SK-N-SH (cell line): ENCODE measurements at regions not wholly inside any gene's neighbourhood (a gene's known extent, or its start where the extent isn't known, plus 50 kb on each side); places are given as distances from the start of the nearest gene placed in this dataset.

Experiments
- CTCF ChIA-PET: fragments of 300-600, 350-600 bp; formaldehyde crosslinking; extraction: SDS; loops from one replicate; lab custom pipeline; 2021; lab: Yijun Ruan, JAX
- POLR2A ChIA-PET: fragments of 350-600 bp; sonication (Branson Sonifier 250); formaldehyde crosslinking; extraction: SDS; loops from one replicate; lab custom pipeline; 2020; ENCODE audit warnings: antibody characterized with exemption, inconsistent platforms; lab: Yijun Ruan, JAX
- DNase-seq: peaks from one replicate; pipeline ENCODE4 v3.0.0; 2012
- H2AFZ ChIP-seq: fragments of 200-600 bp; sonication (generic); 2 replicates; pipeline ENCODE4 v1.8.1; 2016; ENCODE audit warnings: antibody characterized with exemption, mild to moderate bottlenecking, low read depth
- H3F3A ChIP-seq: fragments of 200-600 bp; sonication (generic); replicated peaks from 2 replicates; pipeline ENCODE3; 2016; ENCODE audit warnings: antibody characterized with exemption, mild to moderate bottlenecking; ENCODE audit not compliant: insufficient read depth
- H3K27ac ChIP-seq, 2 experiments: fragments of 200-500 bp in 1 of 2; fragments of 200-600 bp in 1 of 2; sonication (Bioruptor generic) in 1 of 2; sonication (generic), shearing (Covaris generic) in 1 of 2; 2 replicates each; pipeline versions ENCODE4 v1.5.1 to v1.6.1; 2014 to 2016; ENCODE audit warnings: low read depth in 2 of 2, inconsistent platforms in 1 of 2, low read length in 1 of 2, mild to moderate bottlenecking in 1 of 2, mixed read lengths in 1 of 2
- H3K27me3 ChIP-seq: fragments of 200-600 bp; sonication (generic), shearing (Covaris generic); 2 replicates; pipeline ENCODE4 v1.6.1; 2016; ENCODE audit warnings: mixed run types; ENCODE audit not compliant: insufficient read depth
- H3K36me3 ChIP-seq, 2 experiments: fragments of 200-500 bp in 1 of 2; fragments of 200-600 bp in 1 of 2; sonication (Bioruptor generic) in 1 of 2; sonication (generic) in 1 of 2; replicated peaks in 1 of 2; 2 replicates each; pipeline versions ENCODE3 to v1.5.1; 2014 to 2016; ENCODE audit warnings: low read length in 1 of 2, mild to moderate bottlenecking in 1 of 2; ENCODE audit not compliant: insufficient read depth in 2 of 2, control insufficient read depth in 1 of 2
- H3K4me1 ChIP-seq, 2 experiments: fragments of 200-500 bp in 1 of 2; fragments of 200-600 bp in 1 of 2; sonication (Bioruptor generic) in 1 of 2; sonication (generic), shearing (Covaris generic) in 1 of 2; 2 replicates each; pipeline versions ENCODE4 v1.5.1 to v1.6.1; 2014 to 2016; ENCODE audit warnings: low read depth in 1 of 2, low read length in 1 of 2, mixed run types in 1 of 2; ENCODE audit not compliant: insufficient read depth in 2 of 2, control insufficient read depth in 1 of 2
- H3K4me2 ChIP-seq: fragments of 200-600 bp; sonication (generic), shearing (Covaris generic); 2 replicates; pipeline ENCODE4 v1.6.1; 2017; ENCODE audit warnings: mixed run types
- H3K4me3 ChIP-seq, 2 experiments: fragments of 200-500 bp in 1 of 2; fragments of 200-600 bp in 1 of 2; sonication (Bioruptor generic) in 1 of 2; sonication (generic), shearing (Covaris generic) in 1 of 2; 2 replicates each; pipeline versions ENCODE4 v1.5.1 to v1.8.1; 2014 to 2016; ENCODE audit warnings: low read depth in 2 of 2, inconsistent platforms in 1 of 2, low read length in 1 of 2, mild to moderate bottlenecking in 1 of 2, mixed read lengths in 1 of 2, moderate library complexity in 1 of 2
- H3K79me2 ChIP-seq: fragments of 200-600 bp; sonication (generic); 2 replicates; pipeline ENCODE4 v1.8.1; 2017; ENCODE audit warnings: mild to moderate bottlenecking; ENCODE audit not compliant: insufficient read depth
- H3K9ac ChIP-seq: fragments of 200-600 bp; sonication (generic); 2 replicates; pipeline ENCODE4 v1.6.1; 2017; ENCODE audit warnings: mixed run types
- H3K9me2 ChIP-seq: fragments of 200-600 bp; sonication (generic); 2 replicates; pipeline ENCODE4 v1.6.1; 2017; ENCODE audit warnings: mixed run types
- H3K9me3 ChIP-seq: fragments of 200-600 bp; sonication (generic); 2 replicates; pipeline ENCODE4 v1.6.1; 2017; ENCODE audit warnings: mixed run types, mild to moderate bottlenecking, moderate library complexity
- H4K20me1 ChIP-seq: fragments of 200-600 bp; sonication (generic); 2 replicates; pipeline ENCODE4 v1.6.1; 2017; ENCODE audit warnings: mild to moderate bottlenecking, mixed run types; ENCODE audit not compliant: insufficient read depth
- CHD2 ChIP-seq: fragments of 150-350 bp; IDR thresholded peaks from 2 replicates; pipeline ENCODE4 v1.6.1; 2018; ENCODE audit warnings: low read length; ENCODE audit not compliant: partially characterized antibody
- CTCF ChIP-seq: fragments of 200-600 bp; sonication (generic); IDR thresholded peaks from 2 replicates; pipeline ENCODE4 v1.6.1; 2017; ENCODE audit warnings: antibody characterized with exemption, mild to moderate bottlenecking, moderate library complexity
- EP300 ChIP-seq, 2 experiments: IDR thresholded peaks; 2 replicates each; pipeline versions ENCODE4 v1.4.0 to v1.6.1; 2012; ENCODE audit warnings: borderline replicate concordance in 1 of 2, low read depth in 1 of 2, low read length in 1 of 2
- EZH2phosphoT487 ChIP-seq: fragments of 200-600 bp; sonication (generic); IDR thresholded peaks from 2 replicates; pipeline ENCODE4 v1.6.1; 2017; ENCODE audit warnings: low read depth, mixed run types, mild to moderate bottlenecking, antibody characterized with exemption, moderate library complexity, borderline replicate concordance
- FOSL2 ChIP-seq: IDR thresholded peaks from 2 replicates; pipeline ENCODE4 v1.4.0; 2012; ENCODE audit warnings: low read depth, mild to moderate bottlenecking, moderate library complexity, borderline replicate concordance
- NFIC ChIP-seq: IDR thresholded peaks from 2 replicates; pipeline ENCODE4 v1.4.0; 2012; ENCODE audit warnings: borderline replicate concordance
- PBX3 ChIP-seq: IDR thresholded peaks from 2 replicates; pipeline ENCODE4; 2012
- POLR2AphosphoS5 ChIP-seq: IDR thresholded peaks from 2 replicates; pipeline ENCODE4 v1.6.1; 2012; ENCODE audit warnings: low read depth, low read length
- RAD21 ChIP-seq: IDR thresholded peaks from 2 replicates; pipeline ENCODE4 v1.6.1; 2012; ENCODE audit warnings: mild to moderate bottlenecking, low read length
- RFX5 ChIP-seq: IDR thresholded peaks from 2 replicates; pipeline ENCODE4 v1.6.1; 2012; ENCODE audit warnings: mild to moderate bottlenecking, improper control_type of control experiment, low read length
- RXRA ChIP-seq: IDR thresholded peaks from 2 replicates; pipeline ENCODE4 v1.4.0; 2012; ENCODE audit warnings: low read depth, mild to moderate bottlenecking, borderline replicate concordance
- SIN3A ChIP-seq: IDR thresholded peaks from 2 replicates; pipeline ENCODE4 v1.6.1; 2012; ENCODE audit warnings: low read depth, mild to moderate bottlenecking, low read length, moderate library complexity, borderline replicate concordance
- SMC3 ChIP-seq: IDR thresholded peaks from 2 replicates; pipeline ENCODE4 v1.6.1; 2012; ENCODE audit warnings: low read depth, low read length, improper control_type of control experiment
- TAF1 ChIP-seq: IDR thresholded peaks from 2 replicates; pipeline ENCODE4 v1.6.1; 2012; ENCODE audit warnings: low read depth, mild to moderate bottlenecking, low read length, moderate library complexity, borderline replicate concordance
- TCF12 ChIP-seq: IDR thresholded peaks from 2 replicates; pipeline ENCODE4 v1.4.0; 2012
- USF1 ChIP-seq: IDR thresholded peaks from 2 replicates; pipeline ENCODE4 v1.4.0; 2012; ENCODE audit warnings: low read depth, borderline replicate concordance
- USF2 ChIP-seq: fragments of 150-350 bp; IDR thresholded peaks from 2 replicates; pipeline ENCODE4 v1.6.1; 2017; ENCODE audit warnings: antibody characterized with exemption, low read length, low read depth, borderline replicate concordance
- YY1 ChIP-seq: IDR thresholded peaks from 2 replicates; pipeline ENCODE4 v1.4.0; 2012; ENCODE audit warnings: low read depth, mild to moderate bottlenecking
- ZBTB33 ChIP-seq: IDR thresholded peaks from 2 replicates; pipeline ENCODE4 v1.4.0; 2012; ENCODE audit warnings: low read depth, borderline replicate concordance
- WGBS: methylation state at CpG from one replicate; pipeline ENCODE4 v1.1.6; 2017; ENCODE audit warnings: low lambda C conversion rate; 5-methylcytosine and 5-hydroxymethylcytosine counted together

GRCh38 chr10:107913317-107914294 is 749.1 kb upstream of the SORCS1 start:
- no peaks in the 10 kb centered on the region for H3K9me3 ChIP-seq
- POLR2A ChIA-PET, result no interaction called here
- H3K4me3 ChIP-seq, result peak overlapping the region in 1 of 2 experiments; percentile 50; a peak in 1 of 4 replicates

GRCh38 chr10:107901076-107901475 is 736.6 kb upstream of the SORCS1 start:
- H3K4me1 ChIP-seq, result no peaks in the 10 kb centered on the region
- H3K9me2 ChIP-seq, result no peaks in the 10 kb centered on the region
- no peak overlapping the region for H3K4me2 ChIP-seq
- H3K27ac ChIP-seq, result no peak overlapping the region
- no peaks in the 10 kb centered on the region for H3F3A ChIP-seq
- no peak overlapping the region for H3K9ac ChIP-seq
- no peaks in the 10 kb centered on the region for H3K36me3 ChIP-seq
- 30% methylated on average over 2 of the region's 2 CpGs for WGBS
- DNase-seq, result no peak
- H2AFZ ChIP-seq, result no peak overlapping the region
- ChIA-PET CTCF (no interaction called here), POLR2A (no interaction called here)
- H3K79me2 ChIP-seq, result no peaks in the 10 kb centered on the region
- H3K27me3 ChIP-seq, result no peaks in the 10 kb centered on the region
- H3K9me3 ChIP-seq, result no peaks in the 10 kb centered on the region
- H4K20me1 ChIP-seq, result no peaks in the 10 kb centered on the region
- H3K4me3 ChIP-seq, result no peak overlapping the region
- TF ChIP-seq CHD2 (no peak), ZBTB33 (no peak), USF1 (no peak), EP300 (IDR thresholded peaks at IDR 0.05; ENCODE audit: borderline replicate concordance in 1 of 2, low read depth in 1 of 2, low read length in 1 of 2) (no peak), TCF12 (no peak), SMC3 (no peak), EZH2phosphoT487 (no peak), CTCF (no peak), POLR2AphosphoS5 (no peak), RXRA (no peak)

More at GRCh38 chr10:107913317-107914294, 749.1 kb upstream of the SORCS1 start:
- Histone ChIP-seq H3K27me3 (no peaks in the 10 kb centered on the region; the same call in 1 of the 2 replicates), H3K79me2 (no peaks in the 10 kb centered on the region), H3K9me2 (no peaks in the 10 kb centered on the region), H3K4me1 (peaks cover 0 to 11% of the 10 kb centered on the region in 2 experiments; a peak in 1 of 4 replicates), H4K20me1 (no peaks in the 10 kb centered on the region), H3K27ac (no peak overlapping the region), H3K9ac (no peak overlapping the region), H3K36me3 (no peaks in the 10 kb centered on the region), H3K4me2 (peak overlapping the region; percentile 84; the same call in 1 of the 2 replicates), H3F3A (no peaks in the 10 kb centered on the region)
- TF ChIP-seq TAF1, result no peak
- no peak for TF ChIP-seq TCF12
- TF ChIP-seq YY1, result no peak
- TF ChIP-seq FOSL2, result no peak
- TF ChIP-seq RFX5, result no peak
- TF ChIP-seq PBX3, result no peak
- no peak for TF ChIP-seq RAD21
- no peak for TF ChIP-seq RXRA
- TF ChIP-seq USF2, result no peak
- no peak for TF ChIP-seq SIN3A
- TF ChIP-seq EZH2phosphoT487, result no peak
- no peak for TF ChIP-seq NFIC
- TF ChIP-seq, all 33 proteins: peak for 0
- H2AFZ ChIP-seq, result no peak overlapping the region
- peak; percentile 2 for DNase-seq
- CTCF ChIA-PET, result interaction anchor here (1.2 to 1.4 kb wide), 3 partner anchors 8 to 1289 kb away, joined by 3 to 4 read pairs (median 3); no protein-coding TSS in a partner anchor
- WGBS, result 63% methylated on average over 6 of the region's 6 CpGs
